HEK293 (cell line): ENCODE measurements at regions not wholly inside any gene's neighbourhood (a gene's known extent, or its start where the extent isn't known, plus 50 kb on each side); places are given as distances from the start of the nearest gene placed in this dataset.

Experiments used
- CTCF ChIA-PET: fragments of 350-600 bp; formaldehyde crosslinking; extraction: SDS; loops from one replicate; lab custom pipeline; 2021; ENCODE audit warnings: antibody characterized with exemption; lab: Yijun Ruan, JAX
- POLR2A ChIA-PET: fragments of 300-600 bp; formaldehyde crosslinking; extraction: SDS; loops from one replicate; lab custom pipeline; 2020; ENCODE audit warnings: antibody characterized with exemption, inconsistent platforms; lab: Yijun Ruan, JAX
- H3K27ac ChIP-seq: fragments of 200-500 bp; sonication (Bioruptor generic); 2 replicates; pipeline ENCODE4 v1.5.1; 2014; ENCODE audit warnings: low read depth, low read length, control low read depth, inconsistent platforms; ENCODE audit errors: extremely low read depth
- H3K36me3 ChIP-seq, 2 experiments: fragments of 200-500 bp in 1 of 2; sonication (Bioruptor generic) in 1 of 2; 1 replicate in 1 of 2; 2 replicates in 1 of 2; pipeline ENCODE4 v1.5.1; 2014 to 2017; ENCODE audit warnings: inconsistent platforms in 2 of 2, low read length in 2 of 2; ENCODE audit not compliant: control insufficient read depth in 2 of 2, insufficient read depth in 1 of 2
- H3K4me1 ChIP-seq: fragments of 200-500 bp; sonication (Bioruptor generic); 2 replicates; pipeline ENCODE4 v1.5.1; 2014; ENCODE audit warnings: mild to moderate bottlenecking, low read length, inconsistent platforms; ENCODE audit not compliant: control insufficient read depth, insufficient read depth
- H3K4me3 ChIP-seq: 2 replicates; pipeline ENCODE4 v1.5.1; 2011; ENCODE audit warnings: low read depth, mild to moderate bottlenecking, control low read depth, low read length, moderate library complexity
- H3K9me3 ChIP-seq: fragments of 200-500 bp; sonication (Bioruptor generic); 2 replicates; pipeline ENCODE4 v1.5.1; 2014; ENCODE audit warnings: low read depth, low read length, inconsistent platforms; ENCODE audit not compliant: control insufficient read depth, insufficient read depth
- GLI4 ChIP-seq: fragments of 450-650 bp; formaldehyde crosslinking; IDR thresholded peaks from 2 replicates; pipeline ENCODE4 v1.5.1; 2016; ENCODE audit warnings: missing biosample characterization, missing genetic modification characterization
- GLIS1 ChIP-seq: fragments of 450-650 bp; formaldehyde crosslinking; IDR thresholded peaks from 2 replicates; pipeline ENCODE4 v1.5.1; 2016; ENCODE audit warnings: missing biosample characterization, missing genetic modification characterization
- HOXD13 ChIP-seq: sonication (generic); formaldehyde crosslinking; IDR thresholded peaks from 2 replicates; pipeline ENCODE4 v1.8.0; 2022; ENCODE audit warnings: missing genetic modification reagents, borderline replicate concordance
- KLF10 ChIP-seq: fragments of 450-650 bp; IDR thresholded peaks from 2 replicates; pipeline ENCODE4 v1.5.1; 2018; ENCODE audit warnings: missing biosample characterization, mild to moderate bottlenecking, missing genetic modification characterization
- KLF16 ChIP-seq: fragments of 450-650 bp; formaldehyde crosslinking; IDR thresholded peaks from 2 replicates; pipeline ENCODE4 v1.5.1; 2017; ENCODE audit warnings: missing biosample characterization, missing genetic modification characterization
- KLF17 ChIP-seq: fragments of 450-650 bp; formaldehyde crosslinking; IDR thresholded peaks from 2 replicates; pipeline ENCODE4 v1.5.1; 2016; ENCODE audit warnings: missing biosample characterization, missing genetic modification characterization
- KLF7 ChIP-seq: fragments of 450-650 bp; formaldehyde crosslinking; IDR thresholded peaks from 2 replicates; pipeline ENCODE4 v1.5.1; 2016; ENCODE audit warnings: missing biosample characterization, missing genetic modification characterization, borderline replicate concordance
- MEIS1 ChIP-seq: sonication (generic); formaldehyde crosslinking; IDR thresholded peaks from 2 replicates; pipeline ENCODE4 v1.8.1; 2022; ENCODE audit warnings: missing genetic modification reagents, mild to moderate bottlenecking, borderline replicate concordance
- PBX3 ChIP-seq: sonication (generic); formaldehyde crosslinking; IDR thresholded peaks from 2 replicates; pipeline ENCODE4 v1.8.1; 2022; ENCODE audit warnings: mild to moderate bottlenecking, moderate library complexity, missing genetic modification reagents
- SETDB1 ChIP-seq: IDR thresholded peaks from one replicate; pipeline ENCODE4 v1.6.1; 2017; ENCODE audit warnings: mild to moderate bottlenecking, low read length, moderate library complexity, mixed read lengths; ENCODE audit not compliant: insufficient read length
- SP7 ChIP-seq: fragments of 450-650 bp; formaldehyde crosslinking; IDR thresholded peaks from 2 replicates; pipeline ENCODE4 v1.5.1; 2016; ENCODE audit warnings: missing biosample characterization, missing genetic modification characterization
- ZBTB6 ChIP-seq: fragments of 450-650 bp; formaldehyde crosslinking; IDR thresholded peaks from 2 replicates; pipeline ENCODE4 v1.5.1; 2017; ENCODE audit warnings: missing biosample characterization, missing genetic modification characterization
- ZNF174 ChIP-seq: fragments of 450-650 bp; formaldehyde crosslinking; IDR thresholded peaks from 2 replicates; pipeline ENCODE4 v1.5.0; 2017; ENCODE audit warnings: missing biosample characterization, mild to moderate bottlenecking, missing genetic modification characterization
- ZNF202 ChIP-seq: fragments of 450-650 bp; formaldehyde crosslinking; IDR thresholded peaks from 2 replicates; pipeline ENCODE4 v1.5.1; 2016; ENCODE audit warnings: missing biosample characterization, missing genetic modification characterization, borderline replicate concordance
- ZNF274 ChIP-seq, 2 experiments: fragments of 200-500 bp in 1 of 2; fragments of 450-650 bp in 1 of 2; sonication (Bioruptor generic) in 1 of 2; formaldehyde crosslinking in 1 of 2; IDR thresholded peaks; 2 replicates each; pipeline versions ENCODE4 v1.5.1 to v1.6.1; 2014 to 2016; ENCODE audit warnings: borderline replicate concordance in 1 of 2, inconsistent platforms in 1 of 2, low read length in 1 of 2, missing biosample characterization in 1 of 2, missing genetic modification characterization in 1 of 2
- ZNF350 ChIP-seq: fragments of 450-650 bp; formaldehyde crosslinking; IDR thresholded peaks from 2 replicates; pipeline ENCODE4 v1.5.0; 2017; ENCODE audit warnings: missing biosample characterization, mild to moderate bottlenecking, missing genetic modification characterization
- ZNF473 ChIP-seq: fragments of 450-650 bp; formaldehyde crosslinking; IDR thresholded peaks from 2 replicates; pipeline ENCODE4 v1.5.1; 2017; ENCODE audit warnings: missing biosample characterization, missing genetic modification characterization
- ZNF548 ChIP-seq: fragments of 450-650 bp; formaldehyde crosslinking; IDR thresholded peaks from 2 replicates; pipeline ENCODE4 v1.5.1; 2016; ENCODE audit warnings: missing biosample characterization, missing genetic modification characterization
- ZNF561 ChIP-seq: fragments of 450-650 bp; IDR thresholded peaks from 2 replicates; pipeline ENCODE4 v1.5.1; 2018; ENCODE audit warnings: missing biosample characterization, missing genetic modification characterization, borderline replicate concordance
- ZNF571 ChIP-seq: fragments of 450-650 bp; formaldehyde crosslinking; IDR thresholded peaks from 2 replicates; pipeline ENCODE4 v1.5.0; 2017; ENCODE audit warnings: missing biosample characterization, missing genetic modification characterization
- ZSCAN16 ChIP-seq: fragments of 450-650 bp; formaldehyde crosslinking; IDR thresholded peaks from 2 replicates; pipeline ENCODE4 v1.5.1; 2016; ENCODE audit warnings: missing biosample characterization, missing genetic modification characterization
- ZSCAN18 ChIP-seq: fragments of 450-650 bp; formaldehyde crosslinking; IDR thresholded peaks from 2 replicates; pipeline ENCODE4 v1.5.1; 2016; ENCODE audit warnings: missing biosample characterization, missing genetic modification characterization
- TF ChIP-seq, protein P1 (sequence below): fragments of 450-650 bp; formaldehyde crosslinking; IDR thresholded peaks from 2 replicates; pipeline ENCODE4 v1.5.1; 2016; ENCODE audit warnings: missing biosample characterization, missing genetic modification characterization
- TF ChIP-seq, protein P2 (sequence below): fragments of 450-650 bp; formaldehyde crosslinking; optimal IDR thresholded peaks from 2 replicates; pipeline ENCODE3; 2016; ENCODE audit warnings: missing biosample characterization, mild to moderate bottlenecking, missing genetic modification characterization

DNA sequence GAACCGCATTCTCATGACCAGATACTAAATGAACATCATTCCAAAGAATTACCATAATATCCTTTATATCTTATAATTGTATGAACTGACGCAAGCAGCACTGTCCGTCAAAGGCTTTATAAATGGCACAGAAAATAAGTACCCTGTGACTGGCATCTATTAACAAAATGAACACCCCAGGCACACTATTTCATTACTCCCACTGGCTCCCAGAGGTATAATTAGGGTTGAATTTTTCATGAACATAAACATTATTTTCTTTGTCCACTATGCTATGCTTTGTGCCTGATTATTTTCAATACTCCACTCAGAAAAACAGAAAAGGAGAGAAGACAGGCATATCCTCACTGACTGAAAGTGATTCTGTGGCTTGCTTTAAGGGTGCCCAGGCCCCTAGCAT lies 71.1 kb downstream of the LYZL4 start:
- Histone ChIP-seq H3K9me3 (no peaks in the 10 kb centered on the region), H3K4me1 (no peaks in the 10 kb centered on the region), H3K4me3 (no peak overlapping the region), H3K36me3 (no peaks in the 10 kb centered on the region), H3K27ac (no peak overlapping the region)
- ChIA-PET POLR2A (no interaction called here), CTCF (interaction anchor here (0.6 kb wide), 1 partner anchor 233 kb away, joined by 3 read pairs; no protein-coding TSS in a partner anchor)
- no peak for TF ChIP-seq KLF16 (tag by site-specific recombination)
- TF ChIP-seq ZNF561 (tag by site-specific recombination): no peak
- TF ChIP-seq PBX3 (CRISPR knock-in tag): no peak
- TF ChIP-seq ZSCAN16: no peak
- no peak for TF ChIP-seq ZNF174 (tag by site-specific recombination)
- TF ChIP-seq SP7 (tag by site-specific recombination): no peak
- no peak for TF ChIP-seq HOXD13 (CRISPR knock-in tag)
- TF ChIP-seq KLF17 (tag by site-specific recombination): no peak
- TF ChIP-seq KLF7: no peak

DNA sequence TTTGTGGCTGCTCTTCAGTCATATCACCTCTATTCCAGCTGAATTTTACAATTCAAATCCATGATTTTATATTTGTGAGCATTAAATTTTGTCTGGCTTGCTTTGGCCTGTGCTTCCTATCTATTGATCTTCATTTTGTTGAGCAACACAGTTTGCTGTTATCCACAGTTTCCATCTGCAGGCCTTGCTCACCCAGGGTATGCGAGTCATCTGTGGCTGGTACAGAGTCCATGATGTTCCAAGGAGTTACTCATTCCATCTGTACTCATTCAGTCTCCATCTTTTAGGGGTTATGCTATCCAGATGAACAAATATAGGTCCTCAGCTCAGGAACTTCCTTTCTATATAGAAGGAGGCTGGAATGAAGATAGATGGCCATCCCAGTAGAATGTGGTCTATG lies 70.1 kb upstream of the CCK start:
- CTCF ChIA-PET: no interaction called here
- no peak overlapping the region for H3K4me3 ChIP-seq
- TF ChIP-seq, protein P1, sequence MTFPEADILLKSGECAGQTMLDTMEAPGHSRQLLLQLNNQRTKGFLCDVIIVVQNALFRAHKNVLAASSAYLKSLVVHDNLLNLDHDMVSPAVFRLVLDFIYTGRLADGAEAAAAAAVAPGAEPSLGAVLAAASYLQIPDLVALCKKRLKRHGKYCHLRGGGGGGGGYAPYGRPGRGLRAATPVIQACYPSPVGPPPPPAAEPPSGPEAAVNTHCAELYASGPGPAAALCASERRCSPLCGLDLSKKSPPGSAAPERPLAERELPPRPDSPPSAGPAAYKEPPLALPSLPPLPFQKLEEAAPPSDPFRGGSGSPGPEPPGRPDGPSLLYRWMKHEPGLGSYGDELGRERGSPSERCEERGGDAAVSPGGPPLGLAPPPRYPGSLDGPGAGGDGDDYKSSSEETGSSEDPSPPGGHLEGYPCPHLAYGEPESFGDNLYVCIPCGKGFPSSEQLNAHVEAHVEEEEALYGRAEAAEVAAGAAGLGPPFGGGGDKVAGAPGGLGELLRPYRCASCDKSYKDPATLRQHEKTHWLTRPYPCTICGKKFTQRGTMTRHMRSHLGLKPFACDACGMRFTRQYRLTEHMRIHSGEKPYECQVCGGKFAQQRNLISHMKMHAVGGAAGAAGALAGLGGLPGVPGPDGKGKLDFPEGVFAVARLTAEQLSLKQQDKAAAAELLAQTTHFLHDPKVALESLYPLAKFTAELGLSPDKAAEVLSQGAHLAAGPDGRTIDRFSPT (tag by site-specific recombination): no peak
- TF ChIP-seq GLI4 (tag by site-specific recombination) (no peak), ZNF202 (tag by site-specific recombination) (no peak), ZNF274 (IDR thresholded peaks at IDR 0.05; ENCODE audit: low read length) (no peak), ZNF274 (tag by site-specific recombination; IDR thresholded peaks at IDR 0.05; ENCODE audit: borderline replicate concordance) (no peak), ZNF571 (no peak), ZNF548 (tag by site-specific recombination) (no peak), KLF10 (tag by site-specific recombination) (no peak), PBX3 (CRISPR knock-in tag) (no peak), ZBTB6 (no peak), SETDB1 (no peak), MEIS1 (no peak), ZNF473 (tag by site-specific recombination) (no peak), ZNF350 (no peak), ZSCAN18 (tag by site-specific recombination) (no peak), GLIS1 (tag by site-specific recombination) (no peak)
- TF ChIP-seq, protein P2, sequence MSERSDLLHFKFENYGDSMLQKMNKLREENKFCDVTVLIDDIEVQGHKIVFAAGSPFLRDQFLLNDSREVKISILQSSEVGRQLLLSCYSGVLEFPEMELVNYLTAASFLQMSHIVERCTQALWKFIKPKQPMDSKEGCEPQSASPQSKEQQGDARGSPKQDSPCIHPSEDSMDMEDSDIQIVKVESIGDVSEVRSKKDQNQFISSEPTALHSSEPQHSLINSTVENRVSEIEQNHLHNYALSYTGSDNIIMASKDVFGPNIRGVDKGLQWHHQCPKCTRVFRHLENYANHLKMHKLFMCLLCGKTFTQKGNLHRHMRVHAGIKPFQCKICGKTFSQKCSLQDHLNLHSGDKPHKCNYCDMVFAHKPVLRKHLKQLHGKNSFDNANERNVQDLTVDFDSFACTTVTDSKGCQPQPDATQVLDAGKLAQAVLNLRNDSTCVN (tag by site-specific recombination): no peak
- H3K36me3 ChIP-seq: no peaks in the 10 kb centered on the region
- H3K9me3 ChIP-seq: no peaks in the 10 kb centered on the region
- POLR2A ChIA-PET: no interaction called here
- H3K27ac ChIP-seq: no peak overlapping the region
- no peaks in the 10 kb centered on the region for H3K4me1 ChIP-seq
